ENCODE measurements at regions not wholly inside any gene's neighbourhood (a gene's known extent, or its start where the extent isn't known, plus 50 kb on each side); places are given as distances from the start of the nearest gene placed in this dataset.
"Not testable (repeated sequence)": the region's sequence is repeated elsewhere in the genome, so short reads cannot be mapped to it uniquely, and the experiment has no call there.

- BruUV-seq (replicated peaks): no TSS peak
- POLR2A ChIA-PET: interaction anchor here (0.8 kb wide), 1 partner anchor 9 kb away, joined by 5 read pairs; no protein-coding TSS in a partner anchor
- Mint-ChIP-seq H3K36me3 (ENCODE audit: insufficient read depth, unreplicated experiment) (no peaks in the 10 kb centered on the region), H3K4me1 (ENCODE audit: insufficient read depth, unreplicated experiment) (peaks cover 35% of the 10 kb centered on the region), H3K27me3 (ENCODE audit: insufficient read depth, unreplicated experiment) (no peaks in the 10 kb centered on the region), H3K4me3 (ENCODE audit: unreplicated experiment) (no peak overlapping the region), H3K27ac (ENCODE audit: low read depth, unreplicated experiment) (peak overlapping the region; percentile 81), H3K9me3 (ENCODE audit: unreplicated experiment) (no peaks in the 10 kb centered on the region)
- intact Hi-C loops (cut with micrococcal nuclease): loop anchor here (10.0 kb wide), 1 partner anchor 65 kb away; no protein-coding TSS in a partner anchor
- CTCF ChIA-PET: no interaction called here
- no peak for TF ChIP-seq CTCF (IDR thresholded peaks at IDR 0.05; ENCODE audit: unreplicated experiment)
- DNase-seq (ENCODE audit: unreplicated experiment): peak; percentile 60
Measured at GRCh38 chr18:73679941-73680712, 467.5 kb downstream of the FBXO15 start.

GRCh38 chr18:73677450-73677849, 470.2 kb downstream of the FBXO15 start:
- peaks cover 21% of the 10 kb centered on the region for H3K4me1 Mint-ChIP-seq (ENCODE audit: insufficient read depth, unreplicated experiment)

GRCh38 chr18:73674125-73674865, 473.3 kb downstream of the FBXO15 start:
- ChIA-PET POLR2A (no interaction called here), CTCF (interaction anchor here (0.9 kb wide), 1 partner anchor 170 kb away, joined by 3 read pairs; no protein-coding TSS in a partner anchor)
- Mint-ChIP-seq H3K27ac (ENCODE audit: low read depth, unreplicated experiment) (no peak overlapping the region), H3K27me3 (ENCODE audit: insufficient read depth, unreplicated experiment) (no peaks in the 10 kb centered on the region), H3K36me3 (ENCODE audit: insufficient read depth, unreplicated experiment) (peaks cover 6% of the 10 kb centered on the region), H3K4me1 (ENCODE audit: insufficient read depth, unreplicated experiment) (peaks cover 36% of the 10 kb centered on the region), H3K4me3 (ENCODE audit: unreplicated experiment) (no peak overlapping the region), H3K9me3 (ENCODE audit: unreplicated experiment) (peaks cover 11% of the 10 kb centered on the region)
- TF ChIP-seq CTCF (IDR thresholded peaks at IDR 0.05; ENCODE audit: unreplicated experiment): no peak
- DNase-seq (ENCODE audit: unreplicated experiment): no peak
- BruUV-seq (replicated peaks): no TSS peak
- intact Hi-C loops (cut with micrococcal nuclease): no loop called here

More at GRCh38 chr18:73677450-73677849, 470.2 kb downstream of the FBXO15 start:
- Mint-ChIP-seq H3K36me3 (ENCODE audit: insufficient read depth, unreplicated experiment) (no peaks in the 10 kb centered on the region), H3K4me3 (ENCODE audit: unreplicated experiment) (no peak overlapping the region), H3K27me3 (ENCODE audit: insufficient read depth, unreplicated experiment) (no peaks in the 10 kb centered on the region), H3K9me3 (ENCODE audit: unreplicated experiment) (peaks cover 2% of the 10 kb centered on the region), H3K27ac (ENCODE audit: low read depth, unreplicated experiment) (no peak overlapping the region)
- BruUV-seq (replicated peaks): no TSS peak
- POLR2A ChIA-PET: no interaction called here
- no peak for TF ChIP-seq CTCF (IDR thresholded peaks at IDR 0.05; ENCODE audit: unreplicated experiment)
- CTCF ChIA-PET: no interaction called here
- DNase-seq (ENCODE audit: unreplicated experiment): peak; percentile 28
- intact Hi-C loops (cut with micrococcal nuclease): no loop called here

- ChIA-PET CTCF (interaction anchor here (0.7 kb wide), 1 partner anchor 517 kb away, joined by 3 read pairs; no protein-coding TSS in a partner anchor), POLR2A (interaction anchor here (0.6 kb wide), 2 partner anchors 33 to 321 kb away, joined by 3 read pairs; no protein-coding TSS in a partner anchor)
- intact Hi-C loops (cut with micrococcal nuclease); H3K27me3 Mint-ChIP-seq (ENCODE audit: insufficient read depth, unreplicated experiment); DNase-seq (ENCODE audit: unreplicated experiment); H3K36me3 Mint-ChIP-seq (ENCODE audit: insufficient read depth, unreplicated experiment); H3K4me3 Mint-ChIP-seq (ENCODE audit: unreplicated experiment); H3K27ac Mint-ChIP-seq (ENCODE audit: low read depth, unreplicated experiment); BruUV-seq (replicated peaks): not testable (repeated sequence)
- peaks cover 37% of the 10 kb centered on the region for H3K4me1 Mint-ChIP-seq (ENCODE audit: insufficient read depth, unreplicated experiment)
- peaks cover 11% of the 10 kb centered on the region for H3K9me3 Mint-ChIP-seq (ENCODE audit: unreplicated experiment)
Measured at GRCh38 chr18:73671480-73671879, 476.2 kb downstream of the FBXO15 start.

Data from MCF 10A (cell line).